Heart right ventricle (tissue), 16 donors: ENCODE measurements at regions not wholly inside any gene's neighbourhood (a gene's known extent, or its start where the extent isn't known, plus 50 kb on each side); places are given as distances from the start of the nearest gene placed in this dataset.

Source experiments
- ATAC-seq, 8 donors: fragments of 200-7000 bp; cut with Tn5 transposase; one replicate each; pipeline ENCODE4 v1.9.1; 2020; ENCODE audit warnings: mild to moderate bottlenecking in 8 of 8, moderate library complexity in 8 of 8, moderate number of reproducible peaks in 1 of 8
- DNase-seq, 2 donors: peaks; one replicate each; pipeline ENCODE4 v3.0.0-alpha.2; 2020
- H3K27ac ChIP-seq, 10 donors: fragments of 200-600 bp; sonication (generic) in 2 of 10; one replicate each; pipeline versions ENCODE4 v1.5.0 to v1.8.0; 2020 to 2022; ENCODE audit warnings: mild to moderate bottlenecking in 3 of 10
- H3K27me3 ChIP-seq, 7 donors: fragments of 200-600 bp; one replicate each; pipeline ENCODE4 v1.8.0; 2021 to 2022; ENCODE audit warnings: mild to moderate bottlenecking in 2 of 7
- H3K36me3 ChIP-seq, 9 donors: fragments of 200-600 bp; sonication (generic) in 1 of 9; one replicate each; pipeline versions ENCODE4 v1.5.0 to v1.8.0; 2020 to 2022; ENCODE audit warnings: mild to moderate bottlenecking in 2 of 9
- H3K4me1 ChIP-seq, 9 donors: fragments of 200-600 bp; sonication (generic) in 1 of 9; one replicate each; pipeline versions ENCODE4 v1.5.0 to v1.8.0; 2020 to 2022; ENCODE audit warnings: mild to moderate bottlenecking in 4 of 9
- H3K4me3 ChIP-seq, 10 donors: fragments of 200-600 bp; sonication (generic) in 2 of 10; one replicate each; pipeline versions ENCODE4 v1.5.0 to v1.8.0; 2020 to 2022; ENCODE audit warnings: mild to moderate bottlenecking in 7 of 10, moderate library complexity in 2 of 10
- H3K9me3 ChIP-seq, 11 donors: fragments of 200-600 bp in 10 of 11; sonication (generic) in 2 of 11; one replicate each; pipeline versions ENCODE4 v1.5.0 to v1.8.0; 2013 to 2022; ENCODE audit warnings: mild to moderate bottlenecking in 2 of 11, control low read depth in 1 of 11, moderate library complexity in 1 of 11
- CTCF ChIP-seq, 9 donors: fragments of 200-600 bp; sonication (generic) in 2 of 9; IDR thresholded peaks; one replicate each; pipeline versions ENCODE4 v1.5.0 to v1.8.0; 2021 to 2022; ENCODE audit warnings: antibody characterized with exemption in 9 of 9, mild to moderate bottlenecking in 5 of 9, moderate library complexity in 1 of 9
- whole genome bisulfite sequencing, 2 donors: extraction: QIAGEN DNeasy Blood & Tissue Kit; methylation state at CpG; one replicate each; pipeline ENCODE4 v1.1.7; 2013; ENCODE audit warnings: inconsistent platforms in 1 of 2; 5-methylcytosine and 5-hydroxymethylcytosine counted together
- intact Hi-C, 10 donors: fragments of 100-400 bp; cut with DNase I; formaldehyde crosslinking; loops; one replicate each; pipeline versions ENCODE4 v1.11.1 to v1.14.2; 2022
- donor health status: Arrhythmogenic right ventricular cardiomyopathy.
- donor health status: ischemic (EF 13 %, LVEDD 7.1; RV severe dilation, severe dysfunction).
- donor health status: healthy with polysubstance abuse.
- donor health status: DM: no; HTN: yes; CAD: no.
- donor health status: DM: no; HTN: no; CAD: no.
- donor health status: ischemic (EF 25% LVEDD 6.9; RV normal size, moderate dysfunction).
- donor health status: ischemic (EF 25% LVEDD 5.7; RV mildly dilated, moderate dysfunction).
- donor health status: healthy.
- donor health status: DM: yes; HTN: yes; CAD: no.
- donor health status: Ischemic cardiomyopathy.
- donor health status: ischemic (EF 35%, LVEDD 5.7; RV mildly dilated, moderate dysfunction).
- donor health status: nonischemic (EF 11% LVEDD 7.7; RV severe dilation, severe dysfunction).
- donor health status: DM: yes; HTN: yes; CAD: no.
- donor health status: PGD.
- donor health status: ischemic (EF 29% LVEDD 5.4; RV normal size, mild dysfunction).
- donor health status: nonischemic (EF 23%, LVEDD 6.1; RV moderate dilation, normal function).

- H3K27ac ChIP-seq = no peak overlapping the region
- 15 to 32% methylated on average over 2 of the region's 2 CpGs for WGBS, 2 donors
- H3K4me1 ChIP-seq = no peaks in the 10 kb centered on the region
- no peak for TF ChIP-seq CTCF (IDR thresholded peaks at IDR 0.05)
- peaks cover 0 to 20% (median 0%) of the 10 kb centered on the region in 11 donors for H3K9me3 ChIP-seq
- H3K36me3 ChIP-seq = no peaks in the 10 kb centered on the region
- ATAC-seq = no peak
- intact Hi-C loops = no loop called here
- no peak for DNase-seq
- no peaks in the 10 kb centered on the region for H3K27me3 ChIP-seq
- H3K4me3 ChIP-seq = no peak overlapping the region
Measured at GRCh38 chr5:42022383-42022972, 97.4 kb downstream of the FBXO4 start.

GRCh38 chr5:42026446-42026845 lies 101.4 kb downstream of the FBXO4 start:
- intact Hi-C loops = no loop called here

GRCh38 chr5:42032137-42032536 lies 107.1 kb downstream of the FBXO4 start:
- 46 to 55% methylated on average over 1 of the region's 1 CpG for WGBS, 2 donors
- no peak for TF ChIP-seq CTCF (IDR thresholded peaks at IDR 0.05)
- no peak for ATAC-seq

More at GRCh38 chr5:42026446-42026845, 101.4 kb downstream of the FBXO4 start:
- Histone ChIP-seq H3K27me3 (no peaks in the 10 kb centered on the region), H3K9me3 (peaks cover 0 to 20% (median 0%) of the 10 kb centered on the region in 11 donors), H3K27ac (no peak overlapping the region), H3K36me3 (no peaks in the 10 kb centered on the region), H3K4me3 (no peak overlapping the region), H3K4me1 (no peaks in the 10 kb centered on the region)
- 73 to 82% methylated on average over 2 of the region's 2 CpGs for WGBS, 2 donors
- DNase-seq (no peak), ATAC-seq (no peak)
- no peak for TF ChIP-seq CTCF (IDR thresholded peaks at IDR 0.05)

GRCh38 chr5:42035526-42035925 lies 110.4 kb downstream of the FBXO4 start:
- Histone ChIP-seq H3K27ac (no peak overlapping the region), H3K9me3 (no peaks in the 10 kb centered on the region), H3K36me3 (no peaks in the 10 kb centered on the region), H3K27me3 (peaks cover 0 to 3% (median 0%) of the 10 kb centered on the region in 7 donors), H3K4me3 (no peak overlapping the region), H3K4me1 (no peaks in the 10 kb centered on the region)
- TF ChIP-seq CTCF (IDR thresholded peaks at IDR 0.05) = no peak
- intact Hi-C loops = no loop called here
- ATAC-seq = no peak
- WGBS, 2 donors = 40 to 50% methylated on average over 1 of the region's 1 CpG
- no peak for DNase-seq

More at GRCh38 chr5:42032137-42032536, 107.1 kb downstream of the FBXO4 start:
- Histone ChIP-seq H3K4me1 (no peaks in the 10 kb centered on the region), H3K4me3 (no peak overlapping the region), H3K27me3 (peaks cover 0 to 3% (median 0%) of the 10 kb centered on the region in 7 donors), H3K27ac (no peak overlapping the region), H3K9me3 (no peaks in the 10 kb centered on the region), H3K36me3 (no peaks in the 10 kb centered on the region)
- no peak for DNase-seq
- intact Hi-C loops = no loop called here
